HL-60 (cell line): ENCODE measurements at regions not wholly inside any gene's neighbourhood (a gene's known extent, or its start where the extent isn't known, plus 50 kb on each side); places are given as distances from the start of the nearest gene placed in this dataset.

Source experiments
- DNase-seq, 2 experiments: peaks; one replicate each; pipeline ENCODE4 v3.0.0-alpha.2; 2010 to 2020; ENCODE audit warnings: low read depth in 1 of 2, low spot score in 1 of 2
- H3K27ac ChIP-seq: fragments of 250-450 bp; sonication (Bioruptor Pico); replicated peaks from 2 replicates; pipeline ENCODE4 v1.5.1; 2020; ENCODE audit warnings: mild to moderate bottlenecking, moderate library complexity
- H3K27me3 ChIP-seq: fragments of 250-450 bp; sonication (Bioruptor Pico); 2 replicates; pipeline ENCODE4 v1.5.1; 2021; ENCODE audit warnings: mild to moderate bottlenecking, moderate library complexity; ENCODE audit not compliant: insufficient read depth, poor library complexity, severe bottlenecking
- H3K4me3 ChIP-seq: replicated peaks from 2 replicates; pipeline ENCODE4 v1.5.1; 2011; ENCODE audit warnings: mild to moderate bottlenecking, control low read depth, low read length; ENCODE audit not compliant: insufficient read depth
- GABPA ChIP-seq: IDR thresholded peaks from 2 replicates; pipeline ENCODE4 v1.6.1; 2012; ENCODE audit warnings: low read depth
- POLR2AphosphoS5 ChIP-seq: IDR thresholded peaks from 2 replicates; pipeline ENCODE4 v1.6.1; 2012; ENCODE audit warnings: low read depth
- SPI1 ChIP-seq: IDR thresholded peaks from 2 replicates; pipeline ENCODE4 v1.6.1; 2012; ENCODE audit warnings: low read depth, mild to moderate bottlenecking, borderline replicate concordance
- TF ChIP-seq, protein P1 (sequence below): IDR thresholded peaks from one replicate; pipeline ENCODE4 v1.5.1; 2011; ENCODE audit warnings: low read length, control low read depth, inconsistent platforms; ENCODE audit not compliant: insufficient read depth
- TF ChIP-seq, protein P2 (sequence below): IDR thresholded peaks from 2 replicates; pipeline ENCODE4 v1.6.1; 2012; ENCODE audit warnings: low read depth; ENCODE audit not compliant: insufficient replicate concordance

DNA sequence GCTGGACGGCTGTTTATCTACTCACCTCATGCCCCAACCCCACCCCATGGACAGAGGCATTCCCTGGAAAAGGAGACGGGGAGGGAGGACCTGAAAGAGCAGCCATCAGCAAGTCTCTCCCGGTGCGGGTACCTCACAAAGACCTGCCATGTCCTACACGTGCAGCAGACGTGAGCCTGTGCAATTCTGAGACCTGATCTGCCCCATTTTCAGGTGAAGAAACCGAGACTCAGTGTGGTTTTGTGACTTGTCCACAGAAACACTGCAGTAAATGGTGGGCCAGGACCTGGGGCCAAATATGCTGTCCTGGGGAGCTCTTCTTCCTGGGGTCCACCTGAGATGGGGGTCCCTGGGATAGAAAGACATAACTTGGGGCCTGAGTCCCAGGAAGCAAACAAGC lies 137.0 kb upstream of the LINGO1 start:
- Histone ChIP-seq H3K27me3 (peaks cover 5% of the 10 kb centered on the region), H3K4me3 (no peak overlapping the region), H3K27ac (no peak overlapping the region)
- no peak for TF ChIP-seq SPI1
- no peak for DNase-seq

DNA sequence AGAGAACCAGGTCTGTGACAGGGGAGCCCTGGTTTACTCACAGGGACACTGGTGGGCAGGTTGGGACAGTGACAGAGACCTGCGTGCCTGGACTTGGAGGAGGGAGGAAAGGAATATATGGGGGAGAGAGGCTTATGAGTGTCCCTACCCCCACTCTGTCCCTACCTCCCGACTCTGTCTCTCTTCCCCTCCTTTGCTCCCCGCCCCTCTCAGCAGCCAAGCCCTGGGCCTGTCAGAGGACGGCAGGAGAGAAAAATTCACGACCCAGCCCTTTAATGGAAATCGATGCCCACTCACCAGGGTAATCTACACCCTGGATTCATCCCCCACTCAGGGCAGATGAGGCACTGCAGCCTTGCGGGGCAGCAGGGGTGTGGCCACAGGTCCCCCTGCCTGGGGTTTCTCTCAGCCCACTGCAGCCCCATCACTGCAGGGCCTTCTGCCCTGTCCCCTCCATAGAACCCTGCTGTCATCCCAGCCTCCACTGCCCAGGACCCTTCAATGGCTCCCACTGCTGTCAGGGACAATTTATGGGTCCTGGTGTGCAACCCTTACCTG lies 135.9 kb upstream of the LINGO1 start:
- no peak for DNase-seq
- H3K27me3 ChIP-seq: peaks cover 5% of the 10 kb centered on the region

DNA sequence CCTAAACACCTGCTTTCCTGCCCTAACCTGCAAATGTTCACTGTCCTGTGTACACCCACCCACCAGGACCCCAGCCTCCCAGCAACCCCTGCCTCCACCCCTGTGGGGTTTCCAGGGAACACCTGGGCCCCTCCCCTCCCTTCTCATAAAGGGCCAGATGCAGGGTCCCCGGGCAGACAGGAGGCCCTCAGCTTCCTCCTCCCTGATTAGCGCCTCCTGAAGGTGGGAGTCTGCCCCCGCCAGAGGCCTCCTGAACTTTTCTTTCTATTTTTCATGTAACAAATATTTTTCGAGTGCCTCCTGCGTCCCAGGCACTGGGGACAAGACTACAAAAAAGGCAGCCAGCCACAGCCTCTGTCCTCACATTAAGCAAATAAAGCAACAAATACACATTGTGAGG lies 135.4 kb upstream of the LINGO1 start:
- Histone ChIP-seq H3K4me3 (no peak overlapping the region), H3K27me3 (peaks cover 5% of the 10 kb centered on the region), H3K27ac (no peak overlapping the region)
- TF ChIP-seq POLR2AphosphoS5: no peak
- TF ChIP-seq, protein P1, sequence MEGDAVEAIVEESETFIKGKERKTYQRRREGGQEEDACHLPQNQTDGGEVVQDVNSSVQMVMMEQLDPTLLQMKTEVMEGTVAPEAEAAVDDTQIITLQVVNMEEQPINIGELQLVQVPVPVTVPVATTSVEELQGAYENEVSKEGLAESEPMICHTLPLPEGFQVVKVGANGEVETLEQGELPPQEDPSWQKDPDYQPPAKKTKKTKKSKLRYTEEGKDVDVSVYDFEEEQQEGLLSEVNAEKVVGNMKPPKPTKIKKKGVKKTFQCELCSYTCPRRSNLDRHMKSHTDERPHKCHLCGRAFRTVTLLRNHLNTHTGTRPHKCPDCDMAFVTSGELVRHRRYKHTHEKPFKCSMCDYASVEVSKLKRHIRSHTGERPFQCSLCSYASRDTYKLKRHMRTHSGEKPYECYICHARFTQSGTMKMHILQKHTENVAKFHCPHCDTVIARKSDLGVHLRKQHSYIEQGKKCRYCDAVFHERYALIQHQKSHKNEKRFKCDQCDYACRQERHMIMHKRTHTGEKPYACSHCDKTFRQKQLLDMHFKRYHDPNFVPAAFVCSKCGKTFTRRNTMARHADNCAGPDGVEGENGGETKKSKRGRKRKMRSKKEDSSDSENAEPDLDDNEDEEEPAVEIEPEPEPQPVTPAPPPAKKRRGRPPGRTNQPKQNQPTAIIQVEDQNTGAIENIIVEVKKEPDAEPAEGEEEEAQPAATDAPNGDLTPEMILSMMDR: no peak
- no peak for DNase-seq

More for the DNA sequence above, 135.9 kb upstream of the LINGO1 start:
- Histone ChIP-seq H3K4me3 (no peak overlapping the region), H3K27ac (no peak overlapping the region)
- no peak for TF ChIP-seq GABPA

DNA sequence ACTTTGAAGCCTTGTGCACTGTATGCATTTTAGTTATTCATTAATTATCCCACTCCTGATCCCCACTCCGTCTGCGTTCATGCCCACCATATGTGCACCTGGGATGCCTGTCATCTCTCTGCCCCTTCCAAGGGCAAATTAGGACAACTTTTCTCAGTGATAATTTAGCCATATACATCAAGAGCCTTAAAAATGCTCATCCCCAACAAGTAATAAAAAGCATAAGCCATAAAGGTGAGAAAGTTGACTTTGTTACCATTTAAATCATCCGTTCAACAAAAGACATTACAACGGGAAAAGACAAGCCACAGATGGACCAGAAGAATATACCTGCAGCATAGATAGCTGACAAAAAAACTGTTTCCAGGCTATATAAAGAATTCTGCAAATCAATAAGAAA lies 131.4 kb upstream of the LINGO1 start:
- no peak overlapping the region for H3K4me3 ChIP-seq
- TF ChIP-seq, protein P2, sequence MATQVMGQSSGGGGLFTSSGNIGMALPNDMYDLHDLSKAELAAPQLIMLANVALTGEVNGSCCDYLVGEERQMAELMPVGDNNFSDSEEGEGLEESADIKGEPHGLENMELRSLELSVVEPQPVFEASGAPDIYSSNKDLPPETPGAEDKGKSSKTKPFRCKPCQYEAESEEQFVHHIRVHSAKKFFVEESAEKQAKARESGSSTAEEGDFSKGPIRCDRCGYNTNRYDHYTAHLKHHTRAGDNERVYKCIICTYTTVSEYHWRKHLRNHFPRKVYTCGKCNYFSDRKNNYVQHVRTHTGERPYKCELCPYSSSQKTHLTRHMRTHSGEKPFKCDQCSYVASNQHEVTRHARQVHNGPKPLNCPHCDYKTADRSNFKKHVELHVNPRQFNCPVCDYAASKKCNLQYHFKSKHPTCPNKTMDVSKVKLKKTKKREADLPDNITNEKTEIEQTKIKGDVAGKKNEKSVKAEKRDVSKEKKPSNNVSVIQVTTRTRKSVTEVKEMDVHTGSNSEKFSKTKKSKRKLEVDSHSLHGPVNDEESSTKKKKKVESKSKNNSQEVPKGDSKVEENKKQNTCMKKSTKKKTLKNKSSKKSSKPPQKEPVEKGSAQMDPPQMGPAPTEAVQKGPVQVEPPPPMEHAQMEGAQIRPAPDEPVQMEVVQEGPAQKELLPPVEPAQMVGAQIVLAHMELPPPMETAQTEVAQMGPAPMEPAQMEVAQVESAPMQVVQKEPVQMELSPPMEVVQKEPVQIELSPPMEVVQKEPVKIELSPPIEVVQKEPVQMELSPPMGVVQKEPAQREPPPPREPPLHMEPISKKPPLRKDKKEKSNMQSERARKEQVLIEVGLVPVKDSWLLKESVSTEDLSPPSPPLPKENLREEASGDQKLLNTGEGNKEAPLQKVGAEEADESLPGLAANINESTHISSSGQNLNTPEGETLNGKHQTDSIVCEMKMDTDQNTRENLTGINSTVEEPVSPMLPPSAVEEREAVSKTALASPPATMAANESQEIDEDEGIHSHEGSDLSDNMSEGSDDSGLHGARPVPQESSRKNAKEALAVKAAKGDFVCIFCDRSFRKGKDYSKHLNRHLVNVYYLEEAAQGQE: no peak
- TF ChIP-seq SPI1: no peak
- TF ChIP-seq, protein P1: no peak
- no peak for TF ChIP-seq GABPA
- no peak for TF ChIP-seq POLR2AphosphoS5
- DNase-seq: no peak
- peaks cover 7% of the 10 kb centered on the region for H3K27me3 ChIP-seq
- no peak overlapping the region for H3K27ac ChIP-seq

DNA sequence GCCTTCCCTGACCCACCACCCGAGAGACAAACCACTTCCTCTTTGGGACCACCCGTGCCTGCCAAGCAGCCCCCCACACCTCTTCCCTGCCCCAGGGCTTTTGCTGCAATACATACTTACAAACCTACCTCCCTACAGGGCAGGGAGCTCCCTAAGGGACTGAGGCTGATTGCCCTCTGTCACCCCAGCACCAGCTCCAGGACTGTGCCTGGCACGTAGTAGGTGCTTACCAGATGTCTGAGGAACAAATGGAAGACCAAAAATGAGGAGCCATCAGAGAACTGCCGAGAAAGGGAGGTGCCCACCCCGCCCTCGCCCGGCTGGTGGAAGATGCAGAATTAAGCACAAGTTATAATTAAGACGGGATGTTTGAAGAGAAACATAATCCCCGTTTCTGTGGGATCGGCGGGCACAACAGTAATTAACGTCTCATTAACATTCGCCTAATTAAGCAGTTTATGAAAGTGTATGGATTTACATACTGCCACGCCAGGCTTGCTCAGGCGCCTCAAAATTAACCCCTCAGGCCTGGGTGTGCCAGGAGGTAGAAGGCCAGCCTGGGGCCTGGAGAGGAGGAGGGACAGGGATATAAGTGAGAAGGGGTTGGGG lies 130.1 kb upstream of the LINGO1 start:
- DNase-seq: no peak
- Histone ChIP-seq H3K4me3 (no peak overlapping the region), H3K27me3 (peaks cover 7% of the 10 kb centered on the region), H3K27ac (no peak overlapping the region)
- TF ChIP-seq, protein P2: no peak
- no peak for TF ChIP-seq GABPA
- no peak for TF ChIP-seq SPI1
- TF ChIP-seq POLR2AphosphoS5: no peak
- TF ChIP-seq, protein P1: no peak
